ENCODE measurements at regions not wholly inside any gene's neighbourhood (a gene's known extent, or its start where the extent isn't known, plus 50 kb on each side); places are given as distances from the start of the nearest gene placed in this dataset.

DNA sequence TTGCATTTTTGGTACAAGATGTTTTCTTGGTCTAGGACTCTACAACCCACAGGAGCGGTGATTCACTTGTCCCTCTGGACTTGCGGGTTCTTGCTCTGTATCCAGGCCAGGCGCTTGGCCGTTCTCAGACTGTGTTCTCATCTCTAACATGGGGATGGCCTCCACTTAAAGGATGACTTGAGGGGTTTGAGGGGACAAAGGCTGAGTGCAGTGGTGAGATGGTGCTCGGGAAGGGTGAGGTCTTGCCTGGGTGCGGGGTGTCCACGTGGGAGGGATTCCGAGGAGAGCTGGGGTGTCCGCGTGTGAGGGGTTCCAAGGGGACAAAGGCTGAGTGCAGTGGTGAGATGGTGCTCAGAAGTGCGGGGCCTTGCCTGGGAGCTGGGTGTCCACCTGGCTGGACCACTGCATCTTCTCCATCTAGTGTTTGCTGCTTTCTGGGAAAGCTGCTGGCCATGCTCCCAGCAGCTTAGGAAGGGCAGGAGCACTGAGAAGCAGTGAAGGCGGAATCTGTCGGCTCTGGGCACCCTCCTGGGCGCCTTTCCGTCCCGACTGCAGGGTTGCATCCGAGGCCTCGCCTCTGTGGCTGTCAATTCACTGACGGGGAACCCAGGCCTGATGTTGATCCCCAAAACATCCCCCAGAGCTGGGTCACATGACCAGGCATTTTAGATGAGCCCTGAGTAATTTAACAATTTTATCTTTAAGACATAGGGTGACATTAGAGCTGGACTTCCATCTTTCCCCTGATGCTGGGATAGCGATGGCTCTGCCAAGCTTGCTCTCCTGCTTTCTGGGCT is 280.5 kb upstream of the IRX4 start:
- Histone ChIP-seq H3K4me3 (ENCODE audit: low read depth, low read length) (no peak overlapping the region), H3K27ac (no peak overlapping the region), H3K36me3 (replicated peaks) (no peaks in the 10 kb centered on the region), H3K27me3 (replicated peaks) (no peaks in the 10 kb centered on the region)
- TF ChIP-seq, protein P1, sequence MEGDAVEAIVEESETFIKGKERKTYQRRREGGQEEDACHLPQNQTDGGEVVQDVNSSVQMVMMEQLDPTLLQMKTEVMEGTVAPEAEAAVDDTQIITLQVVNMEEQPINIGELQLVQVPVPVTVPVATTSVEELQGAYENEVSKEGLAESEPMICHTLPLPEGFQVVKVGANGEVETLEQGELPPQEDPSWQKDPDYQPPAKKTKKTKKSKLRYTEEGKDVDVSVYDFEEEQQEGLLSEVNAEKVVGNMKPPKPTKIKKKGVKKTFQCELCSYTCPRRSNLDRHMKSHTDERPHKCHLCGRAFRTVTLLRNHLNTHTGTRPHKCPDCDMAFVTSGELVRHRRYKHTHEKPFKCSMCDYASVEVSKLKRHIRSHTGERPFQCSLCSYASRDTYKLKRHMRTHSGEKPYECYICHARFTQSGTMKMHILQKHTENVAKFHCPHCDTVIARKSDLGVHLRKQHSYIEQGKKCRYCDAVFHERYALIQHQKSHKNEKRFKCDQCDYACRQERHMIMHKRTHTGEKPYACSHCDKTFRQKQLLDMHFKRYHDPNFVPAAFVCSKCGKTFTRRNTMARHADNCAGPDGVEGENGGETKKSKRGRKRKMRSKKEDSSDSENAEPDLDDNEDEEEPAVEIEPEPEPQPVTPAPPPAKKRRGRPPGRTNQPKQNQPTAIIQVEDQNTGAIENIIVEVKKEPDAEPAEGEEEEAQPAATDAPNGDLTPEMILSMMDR (IDR thresholded peaks at IDR 0.05; ENCODE audit: low read depth, low read length, missing control alignments) = no peak
- in situ Hi-C loops (cut with HindIII; ENCODE audit: low pct_ligation_motif_present, low sequenced_read_pairs) = no loop called here
- no peak for DNase-seq

DNA sequence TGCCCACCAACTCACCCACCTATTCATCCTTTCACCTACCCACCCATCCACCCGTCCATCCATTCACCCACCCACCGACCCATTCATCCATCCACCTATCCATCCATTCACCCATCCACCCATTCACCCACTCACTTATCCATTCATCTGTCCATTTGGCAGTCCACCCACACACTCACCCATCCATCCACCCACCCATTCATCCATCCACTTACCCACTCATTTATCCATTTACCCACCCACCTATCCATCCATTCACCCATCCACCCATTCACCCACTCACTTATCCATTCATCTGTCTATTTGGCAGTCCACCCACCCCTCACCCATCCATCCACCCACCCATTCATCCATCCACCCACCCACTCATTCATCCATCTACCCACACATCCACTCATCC is 278.1 kb upstream of the IRX4 start:
- no peaks in the 10 kb centered on the region for H3K27me3 ChIP-seq (replicated peaks)
- H3K36me3 ChIP-seq (replicated peaks) = no peaks in the 10 kb centered on the region
- H3K4me3 ChIP-seq (ENCODE audit: low read depth, low read length) = no peak overlapping the region
- no peak for DNase-seq
- no peak overlapping the region for H3K27ac ChIP-seq
- TF ChIP-seq, protein P1 (IDR thresholded peaks at IDR 0.05; ENCODE audit: low read depth, low read length, missing control alignments) = no peak
- in situ Hi-C loops (cut with HindIII; ENCODE audit: low pct_ligation_motif_present, low sequenced_read_pairs) = no loop called here

DNA sequence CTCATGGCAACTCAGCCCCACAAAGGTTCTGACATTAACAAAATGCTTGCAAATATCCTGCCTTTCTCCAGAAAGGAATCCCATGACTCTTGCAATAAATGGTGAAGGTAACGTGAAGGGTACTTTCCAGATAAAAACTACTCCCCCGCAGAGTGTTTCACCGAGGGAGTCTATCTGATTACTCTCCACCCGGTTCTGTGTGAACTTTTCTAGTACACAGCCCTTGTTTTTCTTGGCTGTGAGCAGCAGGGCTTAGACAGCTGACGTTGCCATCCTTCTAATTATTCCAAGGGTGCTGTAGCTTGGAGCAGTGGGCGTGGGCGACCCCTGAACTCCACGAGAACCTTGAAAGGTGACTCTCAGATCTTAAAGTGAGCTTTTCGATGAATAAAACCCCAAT is 276.0 kb upstream of the IRX4 start:
- in situ Hi-C loops (cut with HindIII; ENCODE audit: low pct_ligation_motif_present, low sequenced_read_pairs) = no loop called here
- TF ChIP-seq, protein P1 (IDR thresholded peaks at IDR 0.05; ENCODE audit: low read depth, low read length, missing control alignments) = no peak

DNA sequence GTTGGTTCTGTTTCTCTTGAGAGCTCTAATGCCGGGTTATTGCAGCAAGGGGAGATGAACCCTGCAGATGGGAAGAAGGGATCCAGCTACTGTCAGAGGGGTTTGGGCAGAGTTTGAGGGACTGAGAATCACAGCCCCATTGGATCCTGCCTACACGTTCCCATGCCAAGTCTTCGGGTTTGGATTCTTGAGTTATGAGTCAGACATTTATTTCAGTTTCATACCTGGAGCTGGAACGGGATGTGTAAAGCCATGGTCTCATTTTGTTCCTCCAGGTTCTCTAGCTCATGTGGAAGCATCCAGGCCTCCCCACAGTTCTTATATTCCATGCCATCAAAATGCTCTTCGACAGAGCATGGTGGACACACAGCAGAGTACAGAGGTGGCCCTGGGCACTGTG is 275.4 kb upstream of the IRX4 start:
- H3K27ac ChIP-seq = no peak overlapping the region
- no peak overlapping the region for H3K4me3 ChIP-seq (ENCODE audit: low read depth, low read length)
- in situ Hi-C loops (cut with HindIII; ENCODE audit: low pct_ligation_motif_present, low sequenced_read_pairs) = no loop called here
- no peaks in the 10 kb centered on the region for H3K27me3 ChIP-seq (replicated peaks)
- H3K36me3 ChIP-seq (replicated peaks) = no peaks in the 10 kb centered on the region
- TF ChIP-seq, protein P1 (IDR thresholded peaks at IDR 0.05; ENCODE audit: low read depth, low read length, missing control alignments) = no peak
- no peak for DNase-seq

More for the DNA sequence above, 276.0 kb upstream of the IRX4 start:
- H3K27me3 ChIP-seq (replicated peaks) = no peaks in the 10 kb centered on the region
- H3K4me3 ChIP-seq (ENCODE audit: low read depth, low read length) = no peak overlapping the region
- DNase-seq = no peak
- no peak overlapping the region for H3K27ac ChIP-seq
- H3K36me3 ChIP-seq (replicated peaks) = no peaks in the 10 kb centered on the region

DNA sequence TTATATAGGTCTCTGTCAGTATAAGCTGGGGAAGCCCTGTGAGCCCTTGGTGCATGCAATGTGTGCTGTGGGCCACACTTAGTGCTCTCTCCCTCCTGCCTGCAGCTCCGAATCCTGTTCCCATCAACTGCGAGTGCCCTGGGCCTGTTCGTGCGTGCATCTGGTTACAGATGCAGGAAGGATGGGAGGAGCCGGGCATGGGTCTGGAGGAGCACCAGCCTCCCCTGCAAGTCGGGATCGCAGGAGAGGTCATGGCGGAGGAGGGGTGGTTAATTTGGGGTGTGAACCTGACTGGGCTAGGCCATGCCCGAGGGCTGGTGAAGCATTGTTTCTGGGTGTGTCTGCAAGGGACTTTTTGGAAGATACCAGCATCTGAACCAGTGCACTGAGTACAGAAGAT is 274.6 kb upstream of the IRX4 start:
- DNase-seq = no peak
- Histone ChIP-seq H3K27ac (no peak overlapping the region), H3K36me3 (replicated peaks) (no peaks in the 10 kb centered on the region), H3K27me3 (replicated peaks) (no peaks in the 10 kb centered on the region), H3K4me3 (ENCODE audit: low read depth, low read length) (no peak overlapping the region)
- in situ Hi-C loops (cut with HindIII; ENCODE audit: low pct_ligation_motif_present, low sequenced_read_pairs) = no loop called here
- TF ChIP-seq, protein P1 (IDR thresholded peaks at IDR 0.05; ENCODE audit: low read depth, low read length, missing control alignments) = no peak

Measured in brain microvascular endothelial cell (primary cell).